Hepatocyte (in vitro differentiated cells): ENCODE measurements at regions not wholly inside any gene's neighbourhood (a gene's known extent, or its start where the extent isn't known, plus 50 kb on each side); places are given as distances from the start of the nearest gene placed in this dataset.

Source experiments
- DNase-seq: peaks from one replicate; pipeline ENCODE4 v3.0.0-alpha.2; 2016; ENCODE audit warnings: low spot score
- H2AFZ ChIP-seq: fragments of 200-600 bp; sonication (generic); 2 replicates; pipeline ENCODE4 v1.6.0; 2016; ENCODE audit warnings: antibody characterized with exemption, mild to moderate bottlenecking
- H3K27ac ChIP-seq: fragments of 200-600 bp; sonication (generic); 2 replicates; pipeline ENCODE4 v1.5.1; 2016; ENCODE audit warnings: mild to moderate bottlenecking
- H3K27me3 ChIP-seq: fragments of 200-600 bp; sonication (generic); 2 replicates; pipeline ENCODE4 v1.6.1; 2016
- H3K36me3 ChIP-seq: fragments of 200-600 bp; sonication (generic); replicated peaks from 2 replicates; pipeline ENCODE4 v1.5.1; 2016; ENCODE audit warnings: low read depth; ENCODE audit not compliant: insufficient read depth
- H3K4me1 ChIP-seq: fragments of 200-600 bp; sonication (generic); 2 replicates; pipeline ENCODE4 v1.5.1; 2016; ENCODE audit warnings: mild to moderate bottlenecking, moderate library complexity; ENCODE audit not compliant: insufficient read depth
- H3K4me2 ChIP-seq: fragments of 200-600 bp; sonication (generic); 2 replicates; pipeline ENCODE4 v1.6.0; 2016
- H3K4me3 ChIP-seq: fragments of 200-600 bp; sonication (generic); 2 replicates; pipeline ENCODE4 v1.5.1; 2016; ENCODE audit warnings: mild to moderate bottlenecking
- H3K79me2 ChIP-seq: fragments of 200-600 bp; sonication (generic); 2 replicates; pipeline ENCODE4 v1.6.0; 2017; ENCODE audit warnings: mild to moderate bottlenecking
- H3K9me2 ChIP-seq: fragments of 200-600 bp; sonication (generic); replicated peaks from 2 replicates; pipeline ENCODE4 v1.6.0; 2017; ENCODE audit warnings: mild to moderate bottlenecking; ENCODE audit not compliant: insufficient read depth
- H3K9me3 ChIP-seq: fragments of 200-600 bp; sonication (generic); 2 replicates; pipeline ENCODE4 v1.5.1; 2016; ENCODE audit warnings: low read depth, mild to moderate bottlenecking
- H4K20me1 ChIP-seq: fragments of 200-600 bp; sonication (generic); 2 replicates; pipeline ENCODE4 v1.6.0; 2016; ENCODE audit warnings: mild to moderate bottlenecking; ENCODE audit not compliant: insufficient read depth, poor library complexity, severe bottlenecking
- CTCF ChIP-seq: fragments of 200-600 bp; sonication (generic); IDR thresholded peaks from 2 replicates; pipeline ENCODE4 v1.5.1; 2016; ENCODE audit warnings: antibody characterized with exemption, mild to moderate bottlenecking; ENCODE audit not compliant: poor library complexity
- EZH2 ChIP-seq: fragments of 200-600 bp; sonication (generic); IDR thresholded peaks from 2 replicates; pipeline ENCODE4 v1.6.1; 2016; ENCODE audit warnings: antibody characterized with exemption, mild to moderate bottlenecking, borderline replicate concordance
- EZH2phosphoT487 ChIP-seq: fragments of 200-600 bp; sonication (generic); IDR thresholded peaks from one replicate; pipeline ENCODE4 v1.6.1; 2018; ENCODE audit warnings: antibody characterized with exemption, mild to moderate bottlenecking, low read depth, moderate library complexity; ENCODE audit not compliant: unreplicated experiment, severe bottlenecking
- WGBS: methylation state at CpG from one replicate; pipeline ENCODE4 v1.1.6; 2016; ENCODE audit warnings: low lambda C conversion rate; ENCODE audit errors: missing lambda C conversion rate; 5-methylcytosine and 5-hydroxymethylcytosine counted together

GRCh38 chr2:150007815-150008430 is 420.3 kb upstream of the MMADHC start:
- TF ChIP-seq EZH2phosphoT487 (no peak), EZH2 (no peak), CTCF (no peak)
- 91% methylated on average over 1 of the region's 1 CpG for WGBS
- H3K4me3 ChIP-seq, result no peak overlapping the region

GRCh38 chr2:150006591-150006990 is 419.0 kb upstream of the MMADHC start:
- H4K20me1 ChIP-seq, result no peaks in the 10 kb centered on the region
- 83% methylated on average over 4 of the region's 4 CpGs for WGBS
- H2AFZ ChIP-seq, result no peak overlapping the region
- H3K36me3 ChIP-seq, result no peaks in the 10 kb centered on the region
- H3K4me2 ChIP-seq, result no peak overlapping the region
- H3K4me1 ChIP-seq, result no peaks in the 10 kb centered on the region
- H3K27ac ChIP-seq, result no peak overlapping the region
- TF ChIP-seq EZH2phosphoT487, result no peak
- TF ChIP-seq EZH2, result no peak
- no peak for TF ChIP-seq CTCF
- no peak overlapping the region for H3K4me3 ChIP-seq
- no peaks in the 10 kb centered on the region for H3K79me2 ChIP-seq
- DNase-seq, result no peak
- no peaks in the 10 kb centered on the region for H3K27me3 ChIP-seq
- H3K9me2 ChIP-seq, result no peaks in the 10 kb centered on the region
- no peaks in the 10 kb centered on the region for H3K9me3 ChIP-seq

More at GRCh38 chr2:150007815-150008430, 420.3 kb upstream of the MMADHC start:
- DNase-seq, result no peak
- no peak overlapping the region for H3K4me2 ChIP-seq
- H3K36me3 ChIP-seq, result no peaks in the 10 kb centered on the region
- H2AFZ ChIP-seq, result no peak overlapping the region
- H3K79me2 ChIP-seq, result no peaks in the 10 kb centered on the region
- H3K9me3 ChIP-seq, result no peaks in the 10 kb centered on the region
- no peaks in the 10 kb centered on the region for H3K4me1 ChIP-seq
- no peaks in the 10 kb centered on the region for H3K27me3 ChIP-seq
- no peaks in the 10 kb centered on the region for H3K9me2 ChIP-seq
- no peak overlapping the region for H3K27ac ChIP-seq
- H4K20me1 ChIP-seq, result no peaks in the 10 kb centered on the region

GRCh38 chr2:150003544-150003943 is 416.0 kb upstream of the MMADHC start:
- no peak overlapping the region for H2AFZ ChIP-seq
- H4K20me1 ChIP-seq, result no peaks in the 10 kb centered on the region
- H3K27me3 ChIP-seq, result no peaks in the 10 kb centered on the region
- DNase-seq, result no peak
- no peaks in the 10 kb centered on the region for H3K9me3 ChIP-seq
- whole genome bisulfite sequencing, result 84% methylated on average over 1 of the region's 1 CpG
- no peaks in the 10 kb centered on the region for H3K79me2 ChIP-seq
- no peak overlapping the region for H3K4me3 ChIP-seq
- H3K9me2 ChIP-seq, result no peaks in the 10 kb centered on the region
- no peak overlapping the region for H3K4me2 ChIP-seq
- no peak for TF ChIP-seq EZH2
- no peak for TF ChIP-seq EZH2phosphoT487
- no peak for TF ChIP-seq CTCF
- no peak overlapping the region for H3K27ac ChIP-seq
- H3K4me1 ChIP-seq, result no peaks in the 10 kb centered on the region
- no peaks in the 10 kb centered on the region for H3K36me3 ChIP-seq

GRCh38 chr2:150001788-150002187 is 414.2 kb upstream of the MMADHC start:
- H2AFZ ChIP-seq, result no peak overlapping the region
- no peak overlapping the region for H3K27ac ChIP-seq
- no peaks in the 10 kb centered on the region for H4K20me1 ChIP-seq
- H3K36me3 ChIP-seq, result no peaks in the 10 kb centered on the region
- no peaks in the 10 kb centered on the region for H3K27me3 ChIP-seq
- no peak for TF ChIP-seq EZH2phosphoT487
- TF ChIP-seq EZH2, result no peak
- no peak for TF ChIP-seq CTCF
- no peaks in the 10 kb centered on the region for H3K79me2 ChIP-seq
- no peak overlapping the region for H3K4me2 ChIP-seq
- no peaks in the 10 kb centered on the region for H3K9me2 ChIP-seq
- no peak overlapping the region for H3K4me3 ChIP-seq
- no peaks in the 10 kb centered on the region for H3K4me1 ChIP-seq
- WGBS, result 84% methylated on average over 4 of the region's 4 CpGs
- no peaks in the 10 kb centered on the region for H3K9me3 ChIP-seq
- DNase-seq, result no peak
